ENCODE measurements at regions not wholly inside any gene's neighbourhood (a gene's known extent, or its start where the extent isn't known, plus 50 kb on each side); places are given as distances from the start of the nearest gene placed in this dataset.
A peak's percentile ranks its signal among the peaks of the same experiment; 100 is the strongest.
"Not testable (repeated sequence)": the region's sequence is repeated elsewhere in the genome, so short reads cannot be mapped to it uniquely, and the experiment has no call there.

- no peaks in the 10 kb centered on the region for H3K4me1 Mint-ChIP-seq
- peaks cover 3% of the 10 kb centered on the region for H3K9me3 Mint-ChIP-seq
- no peaks in the 10 kb centered on the region for H3K27me3 Mint-ChIP-seq (ENCODE audit: low read depth, poor library complexity)
- no peak overlapping the region for H3K27ac Mint-ChIP-seq
- no peak for TF ChIP-seq CTCF (IDR thresholded peaks at IDR 0.05)
- no peaks in the 10 kb centered on the region for H3K36me3 Mint-ChIP-seq (ENCODE audit: low read depth)
- H3K4me3 Mint-ChIP-seq: no peak overlapping the region
- DNase-seq: no peak
Measured at GRCh38 chr18:60911504-60911903, 421.7 kb upstream of the CDH20 start.

- Mint-ChIP-seq H3K36me3 (ENCODE audit: low read depth) (no peaks in the 10 kb centered on the region), H3K27ac (no peak overlapping the region), H3K4me3 (no peak overlapping the region), H3K9me3 (peaks cover 3% of the 10 kb centered on the region), H3K27me3 (ENCODE audit: low read depth, poor library complexity) (no peaks in the 10 kb centered on the region), H3K4me1 (no peaks in the 10 kb centered on the region)
- no peak for DNase-seq
- TF ChIP-seq CTCF (IDR thresholded peaks at IDR 0.05): no peak
Measured at GRCh38 chr18:60915160-60915559, 418.1 kb upstream of the CDH20 start.

- not testable (repeated sequence) for H3K27me3 Mint-ChIP-seq (ENCODE audit: low read depth, poor library complexity); H3K4me1 Mint-ChIP-seq; H3K4me3 Mint-ChIP-seq; H3K27ac Mint-ChIP-seq; H3K36me3 Mint-ChIP-seq (ENCODE audit: low read depth); H3K9me3 Mint-ChIP-seq; DNase-seq
Measured at GRCh38 chr18:60918862-60919261, 414.4 kb upstream of the CDH20 start.

- H3K4me1 Mint-ChIP-seq: peaks cover 10% of the 10 kb centered on the region
- no peak overlapping the region for H3K4me3 Mint-ChIP-seq
- no peak for DNase-seq
- H3K27ac Mint-ChIP-seq: no peak overlapping the region
- H3K27me3 Mint-ChIP-seq (ENCODE audit: low read depth, poor library complexity): peaks cover 4% of the 10 kb centered on the region
- H3K36me3 Mint-ChIP-seq (ENCODE audit: low read depth): no peaks in the 10 kb centered on the region
- no peak for TF ChIP-seq CTCF (IDR thresholded peaks at IDR 0.05)
- peaks cover 7% of the 10 kb centered on the region for H3K9me3 Mint-ChIP-seq
Measured at GRCh38 chr18:60925892-60926291, 407.3 kb upstream of the CDH20 start.

GRCh38 chr18:60929966-60930365 lies 403.3 kb upstream of the CDH20 start:
- no peak for DNase-seq
- H3K27ac Mint-ChIP-seq: peak overlapping the region; percentile 87

GRCh38 chr18:60935041-60935910 lies 398.0 kb upstream of the CDH20 start:
- Mint-ChIP-seq H3K36me3 (ENCODE audit: low read depth) (no peaks in the 10 kb centered on the region), H3K4me1 (peaks cover 27% of the 10 kb centered on the region), H3K4me3 (no peak overlapping the region), H3K9me3 (no peaks in the 10 kb centered on the region), H3K27me3 (ENCODE audit: low read depth, poor library complexity) (no peaks in the 10 kb centered on the region), H3K27ac (no peak overlapping the region)
- DNase-seq: no peak
- TF ChIP-seq CTCF (IDR thresholded peaks at IDR 0.05): no peak

More at GRCh38 chr18:60929966-60930365, 403.3 kb upstream of the CDH20 start:
- H3K9me3 Mint-ChIP-seq: peaks cover 7% of the 10 kb centered on the region
- no peak overlapping the region for H3K4me3 Mint-ChIP-seq
- peaks cover 4% of the 10 kb centered on the region for H3K27me3 Mint-ChIP-seq (ENCODE audit: low read depth, poor library complexity)
- H3K36me3 Mint-ChIP-seq (ENCODE audit: low read depth): no peaks in the 10 kb centered on the region
- peaks cover 17% of the 10 kb centered on the region for H3K4me1 Mint-ChIP-seq
- no peak for TF ChIP-seq CTCF (IDR thresholded peaks at IDR 0.05)
